ENCODE measurements at regions not wholly inside any gene's neighbourhood (a gene's known extent, or its start where the extent isn't known, plus 50 kb on each side); places are given as distances from the start of the nearest gene placed in this dataset.

DNA sequence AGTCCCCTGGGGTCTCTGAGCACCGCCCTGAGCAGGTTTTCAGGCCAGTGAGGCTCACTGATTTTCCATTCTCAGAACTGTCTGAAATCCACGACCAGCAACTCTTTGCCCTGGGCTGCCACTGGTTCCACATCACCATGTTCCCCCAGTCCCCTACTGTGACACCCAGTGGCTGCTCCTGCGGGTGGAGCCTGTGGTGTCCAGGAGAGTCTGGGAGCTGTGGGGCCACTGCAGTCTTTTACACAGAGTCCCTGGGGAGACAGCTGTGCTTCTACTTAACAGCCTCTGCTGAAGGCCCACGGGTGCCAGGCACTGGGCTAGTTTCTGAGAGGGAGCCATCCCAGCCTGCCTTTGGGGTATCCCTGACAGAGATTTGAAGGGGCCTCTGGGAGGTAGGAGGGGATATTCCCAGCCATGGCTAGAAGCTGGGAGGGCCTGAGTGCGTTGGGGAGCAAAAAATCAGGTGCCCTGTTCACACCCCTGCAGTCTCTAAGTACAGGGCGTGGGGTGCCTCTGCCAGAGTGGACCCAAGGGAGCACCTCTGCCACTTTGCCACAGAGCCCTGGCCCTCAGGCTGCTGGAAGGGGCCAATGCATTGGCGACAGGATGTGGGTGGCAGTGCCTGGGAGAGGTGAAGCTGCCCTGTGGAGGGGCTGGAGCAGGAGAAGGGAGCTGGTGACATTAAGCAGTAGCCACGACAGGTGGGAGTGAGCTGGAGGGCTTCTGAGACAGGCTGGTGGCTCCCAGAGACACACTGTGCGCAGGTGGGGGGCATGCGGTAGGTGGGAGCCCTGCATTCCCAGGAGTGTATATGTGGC lies 200.2 kb upstream of the ZNF536 start:
- TF ChIP-seq, protein P1, sequence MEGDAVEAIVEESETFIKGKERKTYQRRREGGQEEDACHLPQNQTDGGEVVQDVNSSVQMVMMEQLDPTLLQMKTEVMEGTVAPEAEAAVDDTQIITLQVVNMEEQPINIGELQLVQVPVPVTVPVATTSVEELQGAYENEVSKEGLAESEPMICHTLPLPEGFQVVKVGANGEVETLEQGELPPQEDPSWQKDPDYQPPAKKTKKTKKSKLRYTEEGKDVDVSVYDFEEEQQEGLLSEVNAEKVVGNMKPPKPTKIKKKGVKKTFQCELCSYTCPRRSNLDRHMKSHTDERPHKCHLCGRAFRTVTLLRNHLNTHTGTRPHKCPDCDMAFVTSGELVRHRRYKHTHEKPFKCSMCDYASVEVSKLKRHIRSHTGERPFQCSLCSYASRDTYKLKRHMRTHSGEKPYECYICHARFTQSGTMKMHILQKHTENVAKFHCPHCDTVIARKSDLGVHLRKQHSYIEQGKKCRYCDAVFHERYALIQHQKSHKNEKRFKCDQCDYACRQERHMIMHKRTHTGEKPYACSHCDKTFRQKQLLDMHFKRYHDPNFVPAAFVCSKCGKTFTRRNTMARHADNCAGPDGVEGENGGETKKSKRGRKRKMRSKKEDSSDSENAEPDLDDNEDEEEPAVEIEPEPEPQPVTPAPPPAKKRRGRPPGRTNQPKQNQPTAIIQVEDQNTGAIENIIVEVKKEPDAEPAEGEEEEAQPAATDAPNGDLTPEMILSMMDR (IDR thresholded peaks at IDR 0.05): no peak
- no peak for TF ChIP-seq POLR2A (IDR thresholded peaks at IDR 0.05)

Data from heart left ventricle (tissue), 13 donors.